ENCODE measurements at regions not wholly inside any gene's neighbourhood (a gene's known extent, or its start where the extent isn't known, plus 50 kb on each side); places are given as distances from the start of the nearest gene placed in this dataset.
A peak's percentile ranks its signal among the peaks of the same experiment; 100 is the strongest.

GRCh38 chr12:89181271-89181920, 170.9 kb downstream of the DUSP6 start:
- WGBS (ENCODE audit: missing lambda C conversion rate), result 48% methylated on average over 2 of the region's 2 CpGs
- FAIRE-seq, result no peak
- peak overlapping the region; percentile 67 for H3K4me2 ChIP-seq
- 0 out of 3 replicates have a peak overlapping the region, but pooled peaks have one; percentile 10 for H3K4me3 ChIP-seq
- CTCF ChIA-PET, result interaction anchor here (1.5 kb wide), 1 partner anchor 162 kb away, joined by 3 read pairs; no protein-coding TSS in a partner anchor
- H3K9me3 ChIP-seq, result no peaks in the 10 kb centered on the region
- POLR2A ChIA-PET, result interaction anchor here (1.8 kb wide), 1 partner anchor 171 kb away, joined by 13 read pairs; the partner anchor contains the start of gene DUSP6
- DNase-seq (ENCODE audit: low read depth in 1 of 2, low spot score in 1 of 2), result peak; percentile 12 to 61
- no peak for TF ChIP-seq NPAS2 (CRISPR knock-in tag; IDR thresholded peaks at IDR 0.05; ENCODE audit: borderline replicate concordance)
- 0 out of 2 replicates have a peak, but pooled peaks have one; percentile 65 for TF ChIP-seq JUNB (IDR thresholded peaks at IDR 0.05)
- no peak for TF ChIP-seq FOXS1 (CRISPR knock-in tag; IDR thresholded peaks at IDR 0.05)
- no peak for TF ChIP-seq HOXA7 (CRISPR knock-in tag; IDR thresholded peaks at IDR 0.05)
- no peak for TF ChIP-seq CBX8 (IDR thresholded peaks at IDR 0.05)
- no peak for TF ChIP-seq HMGXB4 (CRISPR knock-in tag; IDR thresholded peaks at IDR 0.05; ENCODE audit: borderline replicate concordance)
- TF ChIP-seq SREBF2 (IDR thresholded peaks at IDR 0.05), result no peak
- no peak for TF ChIP-seq CTCF (IDR thresholded peaks at IDR 0.05)
- TF ChIP-seq FOSL2 (IDR thresholded peaks at IDR 0.05), result peak; percentile 58
- peak; percentile 68 for TF ChIP-seq FOSL2 (CRISPR knock-in tag; IDR thresholded peaks at IDR 0.05)
- peak in 1 of 2 experiments; percentile 47; a peak in 1 of 4 replicates for TF ChIP-seq CEBPB (IDR thresholded peaks at IDR 0.05)
- TF ChIP-seq HEYL (CRISPR knock-in tag; IDR thresholded peaks at IDR 0.05), result no peak
- no peak for TF ChIP-seq NFE2L2 (conservative IDR thresholded peaks at IDR 0.05; ENCODE audit: low read length)
- TF ChIP-seq JUN (IDR thresholded peaks at IDR 0.05), result no peak
- peaks cover 70% of the 10 kb centered on the region for H3K4me1 ChIP-seq
- H3K27ac ChIP-seq, result peak overlapping the region; percentile 36 to 45; a peak in 5 of 6 replicates
- peak; percentile 75 to 81 for ATAC-seq

GRCh38 chr12:89180496-89180895, 171.8 kb downstream of the DUSP6 start:
- ChIA-PET CTCF (interaction anchor here (1.3 kb wide), 1 partner anchor 16 kb away, joined by 3 read pairs; no protein-coding TSS in a partner anchor), POLR2A (interaction anchor here (0.7 to 1.5 kb wide), 3 partner anchors 20 to 174 kb away, joined by 3 to 13 read pairs (median 3); partner anchors contain the start of gene DUSP6)
- Histone ChIP-seq H3K4me3 (no peak overlapping the region), H3K27ac (peak overlapping the region in 1 of 2 experiments; percentile 45; a peak in 3 of 6 replicates), H3K9me3 (no peaks in the 10 kb centered on the region), H3K4me1 (peaks cover 61% of the 10 kb centered on the region), H3K4me2 (peak overlapping the region; percentile 67)
- ATAC-seq, result no peak
- TF ChIP-seq POLR2A (IDR thresholded peaks at IDR 0.05; ENCODE audit: low read length) (no peak), SMC3 (IDR thresholded peaks at IDR 0.05) (no peak), HOXA7 (CRISPR knock-in tag; IDR thresholded peaks at IDR 0.05) (no peak), TFCP2L1 (CRISPR knock-in tag; IDR thresholded peaks at IDR 0.05) (no peak), HOXB13 (CRISPR knock-in tag; IDR thresholded peaks at IDR 0.05; ENCODE audit: low read depth) (no peak)
- no peak for FAIRE-seq
- no peak for DNase-seq (ENCODE audit: low read depth in 1 of 2, low spot score in 1 of 2)
- 65% methylated on average over 2 of the region's 2 CpGs for WGBS (ENCODE audit: missing lambda C conversion rate)

GRCh38 chr12:89179983-89180382, 172.3 kb downstream of the DUSP6 start:
- Histone ChIP-seq H3K9me3 (no peaks in the 10 kb centered on the region), H3K4me3 (no peak overlapping the region), H3K27ac (no peak overlapping the region; a peak in 3 of 6 replicates), H3K4me2 (peak overlapping the region; percentile 67), H3K4me1 (peaks cover 56% of the 10 kb centered on the region)
- CTCF ChIA-PET, result interaction anchor here (1.3 kb wide), 1 partner anchor 16 kb away, joined by 3 read pairs; no protein-coding TSS in a partner anchor
- FAIRE-seq (no peak), ATAC-seq (peak; percentile 47 to 56; a peak in 3 of 6 replicates), DNase-seq (ENCODE audit: low read depth in 1 of 2, low spot score in 1 of 2) (peak; percentile 31 to 82)
- WGBS (ENCODE audit: missing lambda C conversion rate), result 0% methylated on average over 1 of the region's 1 CpG
- POLR2A ChIA-PET, result interaction anchor here (0.7 to 1.5 kb wide), 3 partner anchors 19 to 175 kb away, joined by 3 to 13 read pairs (median 3); partner anchors contain the start of gene DUSP6
- TF ChIP-seq RFX5 (IDR thresholded peaks at IDR 0.05) (no peak), GATA3 (IDR thresholded peaks at IDR 0.05; ENCODE audit: borderline replicate concordance) (peak; percentile 76), SMC3 (IDR thresholded peaks at IDR 0.05) (peak; percentile 27; the same call in 1 of the 3 replicates), EP300 (IDR thresholded peaks at IDR 0.05) (peak; percentile 65 to 66; a peak in 3 of 5 replicates), MAFK (IDR thresholded peaks at IDR 0.05; ENCODE audit: partially characterized antibody) (peak; percentile 79), HOXB5 (CRISPR knock-in tag; IDR thresholded peaks at IDR 0.05) (no peak), CEBPB (IDR thresholded peaks at IDR 0.05) (peak; percentile 91 to 97), RAD21 (conservative IDR thresholded peaks at IDR 0.05 in 1 of 2, IDR thresholded peaks at IDR 0.05 in 1 of 2) (peak in 1 of 2 experiments; percentile 35; a peak in 2 of 5 replicates), SREBF2 (IDR thresholded peaks at IDR 0.05) (no peak), JUN (IDR thresholded peaks at IDR 0.05) (peak; percentile 46 to 62; a peak in 2 of 5 replicates), FOSB (CRISPR knock-in tag; IDR thresholded peaks at IDR 0.05) (no peak), POLR2AphosphoS2 (conservative IDR thresholded peaks at IDR 0.05; ENCODE audit: low read length) (no peak), HES2 (IDR thresholded peaks at IDR 0.05) (peak; percentile 80), RCOR1 (IDR thresholded peaks at IDR 0.05; ENCODE audit: low read depth, low read length) (no peak), BCL3 (IDR thresholded peaks at IDR 0.05) (peak; percentile 78; the same call in 1 of the 3 replicates), JUNB (IDR thresholded peaks at IDR 0.05) (peak; percentile 69; the same call in 1 of the 2 replicates)
